ENCODE measurements at regions not wholly inside any gene's neighbourhood (a gene's known extent, or its start where the extent isn't known, plus 50 kb on each side); places are given as distances from the start of the nearest gene placed in this dataset.

- no peaks in the 10 kb centered on the region for H3K9me3 ChIP-seq (ENCODE audit: control insufficient read depth, low read depth, low read length)
- Mint-ChIP-seq H3K9me3 (peaks cover 0 to 4% of the 10 kb centered on the region in 2 experiments; a peak in 1 of 5 replicates), H3K36me3 (ENCODE audit: insufficient read depth in 1 of 3, low read depth in 3 of 3) (peaks cover 0 to 12% (median 6%) of the 10 kb centered on the region in 3 experiments; a peak in 5 of 7 replicates), H3K27me3 (ENCODE audit: low read depth) (no peaks in the 10 kb centered on the region), H3K4me1 (peaks cover 5 to 8% of the 10 kb centered on the region in 2 experiments; a peak in 3 of 4 replicates), H3K27ac (no peak overlapping the region), H3K4me3 (no peak overlapping the region)
- no CpG with 5 or more reads among the region's 3 CpGs for whole genome bisulfite sequencing (ENCODE audit: extremely low coverage, insufficient read length, low lambda C conversion rate)
- no peak overlapping the region for H2AFZ ChIP-seq (ENCODE audit: low read length)
- no peak overlapping the region for H4K8ac ChIP-seq (replicated peaks; ENCODE audit: insufficient read length, low read depth, low read length)
- H3K14ac ChIP-seq (ENCODE audit: insufficient read depth, low read length) = no peak overlapping the region
- H4K91ac ChIP-seq (ENCODE audit: insufficient read length, low read depth, low read length) = no peak overlapping the region
- no peak overlapping the region for H2BK120ac ChIP-seq (ENCODE audit: low read depth, low read length, poor library complexity, severe bottlenecking)
- H3K23me2 ChIP-seq (ENCODE audit: insufficient read length, low read depth, low read length, poor library complexity, severe bottlenecking) = no peaks in the 10 kb centered on the region
- H3K27me3 ChIP-seq (ENCODE audit: insufficient read depth, low read length) = no peaks in the 10 kb centered on the region
- H3K18ac ChIP-seq (ENCODE audit: insufficient read length, low read depth, low read length) = no peak overlapping the region
- H3K9ac ChIP-seq (ENCODE audit: extremely low read depth, insufficient read length, low read length) = no peak overlapping the region
- no peak overlapping the region for H2AK5ac ChIP-seq (ENCODE audit: insufficient read length, low read length)
- H3K79me2 ChIP-seq (ENCODE audit: insufficient read depth, low read length) = no peaks in the 10 kb centered on the region
- no peak overlapping the region for H2BK5ac ChIP-seq (ENCODE audit: insufficient read length, low read length)
- H4K5ac ChIP-seq (ENCODE audit: insufficient read length, low read depth, low read length) = no peak overlapping the region
- no peaks in the 10 kb centered on the region for H3K79me1 ChIP-seq (ENCODE audit: insufficient read depth, low read depth, low read length, poor library complexity, severe bottlenecking)
- TF ChIP-seq, protein P1, sequence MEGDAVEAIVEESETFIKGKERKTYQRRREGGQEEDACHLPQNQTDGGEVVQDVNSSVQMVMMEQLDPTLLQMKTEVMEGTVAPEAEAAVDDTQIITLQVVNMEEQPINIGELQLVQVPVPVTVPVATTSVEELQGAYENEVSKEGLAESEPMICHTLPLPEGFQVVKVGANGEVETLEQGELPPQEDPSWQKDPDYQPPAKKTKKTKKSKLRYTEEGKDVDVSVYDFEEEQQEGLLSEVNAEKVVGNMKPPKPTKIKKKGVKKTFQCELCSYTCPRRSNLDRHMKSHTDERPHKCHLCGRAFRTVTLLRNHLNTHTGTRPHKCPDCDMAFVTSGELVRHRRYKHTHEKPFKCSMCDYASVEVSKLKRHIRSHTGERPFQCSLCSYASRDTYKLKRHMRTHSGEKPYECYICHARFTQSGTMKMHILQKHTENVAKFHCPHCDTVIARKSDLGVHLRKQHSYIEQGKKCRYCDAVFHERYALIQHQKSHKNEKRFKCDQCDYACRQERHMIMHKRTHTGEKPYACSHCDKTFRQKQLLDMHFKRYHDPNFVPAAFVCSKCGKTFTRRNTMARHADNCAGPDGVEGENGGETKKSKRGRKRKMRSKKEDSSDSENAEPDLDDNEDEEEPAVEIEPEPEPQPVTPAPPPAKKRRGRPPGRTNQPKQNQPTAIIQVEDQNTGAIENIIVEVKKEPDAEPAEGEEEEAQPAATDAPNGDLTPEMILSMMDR (conservative IDR thresholded peaks at IDR 0.05) = no peak
- H3K23ac ChIP-seq (ENCODE audit: insufficient read length, low read depth, low read length) = no peak overlapping the region
- H3K56ac ChIP-seq (ENCODE audit: insufficient read length, low read depth, low read length) = no peak overlapping the region
- no peak overlapping the region for H3T11ph ChIP-seq (ENCODE audit: low read length)
- no peak overlapping the region for H2BK20ac ChIP-seq (ENCODE audit: low read depth, low read length, poor library complexity, severe bottlenecking)
- no peak overlapping the region for H2BK15ac ChIP-seq (ENCODE audit: low read depth, low read length)
- H3K4me2 ChIP-seq (ENCODE audit: insufficient read depth, insufficient read length, low read length) = no peak overlapping the region
- no peak overlapping the region for H3K27ac ChIP-seq (ENCODE audit: insufficient read length, low read depth, low read length)
- DNase-seq = no peak
- no peaks in the 10 kb centered on the region; the same call in 1 of the 2 replicates for H3K4me1 ChIP-seq (ENCODE audit: insufficient read depth, low read length)
- H4K20me1 ChIP-seq (ENCODE audit: control insufficient read depth, insufficient read depth, insufficient read length) = no peaks in the 10 kb centered on the region
- H2BK12ac ChIP-seq (ENCODE audit: insufficient read length, low read depth, low read length) = no peak overlapping the region
- no peak overlapping the region for H3K4ac ChIP-seq (ENCODE audit: low read depth, low read length)
Observed at GRCh38 chr13:46953331-46953730, 56.5 kb upstream of the HTR2A start.

Measured in H9 (cell line).